Stimulated activated CD4-positive, alpha-beta T cell treated with anti-CD3 and anti-CD28 coated beads, TNF-alpha, amount 100 ng/mL, for 1 hour (primary cell): ENCODE measurements at regions not wholly inside any gene's neighbourhood (a gene's known extent, or its start where the extent isn't known, plus 50 kb on each side); places are given as distances from the start of the nearest gene placed in this dataset.

Experiments used
- DNase-seq, 3 donors: peaks; one replicate each; pipeline ENCODE4 v3.0.0-alpha.2; 2020; ENCODE audit warnings: low read depth in 3 of 3, low spot score in 1 of 3

- DNase-seq, result no peak
Observed at GRCh38 chr5:167514461-167514860, 777.0 kb upstream of the WWC1 start.

GRCh38 chr5:167525004-167525403, 766.4 kb upstream of the WWC1 start:
- DNase-seq, result no peak

GRCh38 chr5:167528651-167529050, 762.8 kb upstream of the WWC1 start:
- DNase-seq, result no peak

GRCh38 chr5:167530548-167530947, 760.9 kb upstream of the WWC1 start:
- DNase-seq, result no peak

- DNase-seq, result no peak
Observed at GRCh38 chr5:167533814-167534795, 757.3 kb upstream of the WWC1 start.

GRCh38 chr5:167539747-167540146, 751.7 kb upstream of the WWC1 start:
- no peak for DNase-seq

- DNase-seq, result no peak
Observed at GRCh38 chr5:167546270-167546669, 745.2 kb upstream of the WWC1 start.

GRCh38 chr5:167552356-167552755, 739.1 kb upstream of the WWC1 start:
- DNase-seq, result no peak

GRCh38 chr5:167553511-167553910, 737.9 kb upstream of the WWC1 start:
- no peak for DNase-seq

GRCh38 chr5:167554564-167555290, 736.7 kb upstream of the WWC1 start:
- no peak for DNase-seq

- DNase-seq, result no peak
Observed at GRCh38 chr5:167555565-167556166, 735.8 kb upstream of the WWC1 start.

- no peak for DNase-seq
Observed at GRCh38 chr5:167557359-167557758, 734.1 kb upstream of the WWC1 start.

- DNase-seq, result no peak
Observed at GRCh38 chr5:167561796-167562195, 729.6 kb upstream of the WWC1 start.

GRCh38 chr5:167564275-167564674, 727.2 kb upstream of the WWC1 start:
- no peak for DNase-seq

- DNase-seq, result no peak
Observed at GRCh38 chr5:167565189-167565954, 726.1 kb upstream of the WWC1 start.

GRCh38 chr5:167570431-167570830, 721.0 kb upstream of the WWC1 start:
- no peak for DNase-seq

- no peak for DNase-seq
Observed at GRCh38 chr5:167571824-167572223, 719.6 kb upstream of the WWC1 start.

GRCh38 chr5:167573370-167574127, 717.9 kb upstream of the WWC1 start:
- no peak for DNase-seq

GRCh38 chr5:167574464-167574863, 717.0 kb upstream of the WWC1 start:
- no peak for DNase-seq

GRCh38 chr5:167575330-167575729, 716.1 kb upstream of the WWC1 start:
- no peak for DNase-seq
